ENCODE measurements at regions not wholly inside any gene's neighbourhood (a gene's known extent, or its start where the extent isn't known, plus 50 kb on each side); places are given as distances from the start of the nearest gene placed in this dataset.

DNA sequence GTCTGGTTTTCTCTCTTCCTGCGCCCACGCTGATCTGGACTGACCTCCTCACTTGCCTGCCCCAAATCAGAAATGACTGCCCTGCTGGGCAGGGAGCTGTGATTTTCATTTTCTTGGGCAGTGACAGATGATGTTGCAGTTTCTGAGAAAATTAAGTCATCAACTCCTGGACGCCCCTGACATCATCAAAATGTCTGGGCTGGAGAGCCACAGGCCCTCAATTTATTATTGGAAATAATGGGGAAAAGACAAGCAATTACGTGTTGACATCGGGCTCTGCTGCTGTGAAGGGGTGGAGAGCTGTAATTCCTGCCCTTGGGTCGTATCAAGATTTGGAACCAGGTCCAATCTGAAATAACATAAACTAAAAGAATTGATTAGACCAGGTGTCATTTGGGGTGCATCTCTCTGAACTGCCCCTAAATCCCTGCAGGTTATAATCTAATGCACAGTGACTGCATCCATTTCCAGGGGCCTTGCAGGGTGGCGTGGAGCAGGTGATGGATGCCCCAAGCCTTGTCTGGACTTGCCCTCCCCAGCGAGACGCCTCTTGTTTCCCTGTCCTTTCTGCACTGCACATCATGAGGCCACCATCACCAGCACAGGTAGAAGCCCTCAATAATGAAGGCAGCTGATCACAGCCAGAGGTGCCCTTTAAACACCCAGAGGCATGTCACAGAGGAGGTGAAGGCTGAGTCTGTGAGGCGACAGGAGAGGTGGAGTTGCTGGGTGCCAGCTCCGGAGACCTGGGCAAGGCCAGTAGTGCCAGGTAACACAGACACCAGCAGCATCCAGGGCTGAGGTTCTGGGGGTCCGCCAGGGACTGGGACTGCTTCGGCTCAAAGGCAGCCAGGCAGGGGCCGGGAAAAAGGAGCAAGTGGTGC lies 98.7 kb downstream of the HTR5A start:
- Histone ChIP-seq H3K4me3 (no peak overlapping the region), H3K4me1 (no peaks in the 10 kb centered on the region), H3K36me3 (no peaks in the 10 kb centered on the region), H3K27me3 (ENCODE audit: low read depth) (no peaks in the 10 kb centered on the region), H3K27ac (no peak overlapping the region), H3K9me3 (no peaks in the 10 kb centered on the region)
- TF ChIP-seq, protein P1, sequence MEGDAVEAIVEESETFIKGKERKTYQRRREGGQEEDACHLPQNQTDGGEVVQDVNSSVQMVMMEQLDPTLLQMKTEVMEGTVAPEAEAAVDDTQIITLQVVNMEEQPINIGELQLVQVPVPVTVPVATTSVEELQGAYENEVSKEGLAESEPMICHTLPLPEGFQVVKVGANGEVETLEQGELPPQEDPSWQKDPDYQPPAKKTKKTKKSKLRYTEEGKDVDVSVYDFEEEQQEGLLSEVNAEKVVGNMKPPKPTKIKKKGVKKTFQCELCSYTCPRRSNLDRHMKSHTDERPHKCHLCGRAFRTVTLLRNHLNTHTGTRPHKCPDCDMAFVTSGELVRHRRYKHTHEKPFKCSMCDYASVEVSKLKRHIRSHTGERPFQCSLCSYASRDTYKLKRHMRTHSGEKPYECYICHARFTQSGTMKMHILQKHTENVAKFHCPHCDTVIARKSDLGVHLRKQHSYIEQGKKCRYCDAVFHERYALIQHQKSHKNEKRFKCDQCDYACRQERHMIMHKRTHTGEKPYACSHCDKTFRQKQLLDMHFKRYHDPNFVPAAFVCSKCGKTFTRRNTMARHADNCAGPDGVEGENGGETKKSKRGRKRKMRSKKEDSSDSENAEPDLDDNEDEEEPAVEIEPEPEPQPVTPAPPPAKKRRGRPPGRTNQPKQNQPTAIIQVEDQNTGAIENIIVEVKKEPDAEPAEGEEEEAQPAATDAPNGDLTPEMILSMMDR (IDR thresholded peaks at IDR 0.05), result no peak
- no peak for DNase-seq
- intact Hi-C loops (cut with DNase I), result no loop called here
- no peak for ATAC-seq

DNA sequence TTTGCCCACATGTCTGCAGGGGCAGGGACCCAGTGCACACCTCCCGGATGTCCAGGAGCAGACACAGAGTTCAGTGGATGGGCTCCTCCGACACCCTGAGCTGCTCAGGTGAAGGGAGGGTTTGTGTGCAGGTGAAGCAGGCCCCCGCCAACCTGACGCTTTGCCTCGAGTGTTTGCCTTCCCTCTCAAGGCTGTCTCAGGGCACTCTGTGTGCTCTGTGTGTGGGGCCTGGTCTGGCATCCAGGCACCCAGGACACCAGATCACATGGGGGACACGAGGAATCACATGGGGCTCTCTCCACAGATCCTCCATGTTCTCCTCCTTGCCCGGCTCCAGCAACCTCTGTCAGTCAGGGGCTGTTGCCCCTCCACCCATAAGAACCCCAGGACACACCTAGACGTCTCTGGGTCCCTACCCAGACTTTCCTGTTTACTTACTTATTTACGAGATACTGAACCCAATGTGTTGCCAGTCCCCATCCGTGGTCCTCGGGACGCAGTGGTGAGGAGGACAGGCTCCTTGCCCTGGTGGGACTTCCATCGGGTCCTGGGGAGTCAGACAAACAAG lies 99.5 kb downstream of the HTR5A start:
- H3K36me3 ChIP-seq, result no peaks in the 10 kb centered on the region
- no peaks in the 10 kb centered on the region for H3K9me3 ChIP-seq
- no peak overlapping the region for H3K27ac ChIP-seq
- ATAC-seq (peak; percentile 90 to 91), DNase-seq (peak; percentile 64)
- intact Hi-C loops (cut with DNase I), result no loop called here
- H3K4me1 ChIP-seq, result no peaks in the 10 kb centered on the region
- TF ChIP-seq, protein P1 (IDR thresholded peaks at IDR 0.05), result no peak
- H3K4me3 ChIP-seq, result no peak overlapping the region
- no peaks in the 10 kb centered on the region for H3K27me3 ChIP-seq (ENCODE audit: low read depth)

DNA sequence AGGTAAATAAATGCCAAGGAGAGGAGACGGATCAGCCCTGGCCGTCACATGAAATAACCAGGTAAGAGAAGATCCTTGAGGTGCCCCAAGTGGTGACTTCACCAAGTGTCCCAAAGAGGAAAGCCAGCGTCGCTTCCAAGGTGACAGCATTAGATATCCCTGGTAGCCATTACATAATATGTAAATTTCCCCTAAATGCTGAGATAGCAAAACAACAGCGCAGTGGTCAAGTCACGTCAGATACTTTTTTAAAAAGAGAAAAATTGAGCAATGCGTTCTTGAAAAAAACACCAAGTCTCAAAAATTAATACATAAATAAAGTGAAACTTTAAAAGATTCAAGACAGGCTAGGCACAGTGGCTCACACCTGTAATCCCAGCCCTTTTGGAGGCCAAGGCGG lies 100.2 kb downstream of the HTR5A start:
- Histone ChIP-seq H3K9me3 (no peaks in the 10 kb centered on the region), H3K4me1 (no peaks in the 10 kb centered on the region), H3K4me3 (no peak overlapping the region), H3K36me3 (no peaks in the 10 kb centered on the region), H3K27me3 (ENCODE audit: low read depth) (no peaks in the 10 kb centered on the region), H3K27ac (no peak overlapping the region)
- no peak for DNase-seq
- ATAC-seq, result no peak
- intact Hi-C loops (cut with DNase I), result no loop called here
- TF ChIP-seq, protein P1 (IDR thresholded peaks at IDR 0.05), result no peak

DNA sequence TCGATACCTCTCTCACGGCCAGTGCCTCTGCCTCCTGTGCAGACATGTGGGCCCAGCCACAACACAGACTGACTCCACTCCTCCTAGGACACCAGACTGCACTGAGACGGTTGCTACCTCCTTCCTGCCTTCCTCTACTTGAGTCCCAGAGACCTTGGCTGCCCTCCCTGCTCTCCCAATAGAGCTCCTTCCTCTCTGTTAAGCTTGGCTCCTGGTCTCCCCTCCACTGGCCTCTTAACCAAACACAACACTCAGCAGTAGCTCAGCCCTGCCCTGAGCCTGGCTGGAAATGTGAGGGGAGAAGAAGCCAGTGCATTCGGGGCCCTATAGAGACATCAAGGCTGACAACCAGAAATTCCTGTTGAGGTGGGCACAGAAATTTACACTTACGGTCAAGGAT lies 102.0 kb downstream of the HTR5A start:
- Histone ChIP-seq H3K9me3 (no peaks in the 10 kb centered on the region), H3K4me3 (no peak overlapping the region), H3K36me3 (no peaks in the 10 kb centered on the region), H3K27me3 (ENCODE audit: low read depth) (no peaks in the 10 kb centered on the region), H3K4me1 (no peaks in the 10 kb centered on the region), H3K27ac (no peak overlapping the region)
- DNase-seq (no peak), ATAC-seq (no peak)
- intact Hi-C loops (cut with DNase I), result no loop called here
- TF ChIP-seq, protein P1 (IDR thresholded peaks at IDR 0.05), result no peak

DNA sequence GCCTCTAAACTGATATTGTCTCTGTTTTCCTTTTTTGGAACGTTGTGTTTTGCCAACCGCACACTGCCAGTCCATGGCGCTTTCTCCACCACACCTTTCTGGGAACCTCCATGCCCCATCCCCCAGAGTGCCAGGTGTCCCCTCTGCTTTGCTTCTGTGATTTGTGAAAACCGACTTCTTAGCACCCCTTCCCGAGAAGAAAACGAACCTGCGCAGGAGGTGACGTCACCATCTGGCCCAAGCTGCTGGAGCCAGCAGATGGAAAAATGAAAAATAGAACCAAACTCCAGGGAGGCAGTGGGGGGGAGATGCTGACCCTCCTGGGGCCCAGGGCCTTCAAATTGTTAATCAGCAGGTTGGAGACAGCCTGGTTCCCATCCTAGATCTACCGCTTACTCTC lies 103.8 kb downstream of the HTR5A start:
- no peaks in the 10 kb centered on the region for H3K9me3 ChIP-seq
- ATAC-seq (no peak), DNase-seq (no peak)
- TF ChIP-seq, protein P1 (IDR thresholded peaks at IDR 0.05), result no peak
- no peak overlapping the region for H3K4me3 ChIP-seq
- H3K27ac ChIP-seq, result no peak overlapping the region
- H3K27me3 ChIP-seq (ENCODE audit: low read depth), result no peaks in the 10 kb centered on the region
- H3K36me3 ChIP-seq, result no peaks in the 10 kb centered on the region
- intact Hi-C loops (cut with DNase I), result no loop called here
- H3K4me1 ChIP-seq, result no peaks in the 10 kb centered on the region

Measured in lower lobe of right lung (tissue), 2 donors.